Trophoblast cell (in vitro differentiated cells and primary cell): ENCODE measurements at regions not wholly inside any gene's neighbourhood (a gene's known extent, or its start where the extent isn't known, plus 50 kb on each side); places are given as distances from the start of the nearest gene placed in this dataset.
"Not testable (repeated sequence)": the region's sequence is repeated elsewhere in the genome, so short reads cannot be mapped to it uniquely, and the experiment has no call there.

Experiments used
- DNase-seq, 2 donors: peaks; one replicate each; pipeline ENCODE4 v3.0.0-alpha.2; 2016
- H2AFZ ChIP-seq: 2 replicates; pipeline ENCODE4 v1.6.1; 2013; ENCODE audit warnings: low read length, moderate library complexity, mild to moderate bottlenecking; ENCODE audit not compliant: insufficient read depth, poor library complexity
- H2AK5ac ChIP-seq: 2 replicates; pipeline ENCODE4 v1.6.1; 2013; ENCODE audit warnings: mild to moderate bottlenecking, low read length
- H2BK120ac ChIP-seq: 2 replicates; pipeline ENCODE4 v1.6.1; 2013; ENCODE audit warnings: low read length, mild to moderate bottlenecking, moderate library complexity; ENCODE audit not compliant: insufficient read depth, poor library complexity
- H2BK12ac ChIP-seq: 2 replicates; pipeline ENCODE4 v1.6.1; 2013; ENCODE audit warnings: mild to moderate bottlenecking, low read length, moderate library complexity
- H2BK5ac ChIP-seq: 2 replicates; pipeline ENCODE4 v1.6.1; 2013; ENCODE audit warnings: low read length, low read depth, moderate library complexity, mild to moderate bottlenecking; ENCODE audit not compliant: poor library complexity
- H3K14ac ChIP-seq: 2 replicates; pipeline ENCODE4 v1.6.1; 2013; ENCODE audit warnings: mild to moderate bottlenecking, low read length
- H3K18ac ChIP-seq: 2 replicates; pipeline ENCODE4 v1.6.1; 2013; ENCODE audit warnings: mild to moderate bottlenecking, low read length
- H3K23ac ChIP-seq: 2 replicates; pipeline ENCODE4 v1.6.1; 2013; ENCODE audit warnings: low read length
- H3K27ac ChIP-seq: 2 replicates; pipeline ENCODE4 v1.5.1; 2013; ENCODE audit warnings: low read depth, mild to moderate bottlenecking, inconsistent platforms, low read length, moderate library complexity
- H3K27me3 ChIP-seq: 2 replicates; pipeline ENCODE4 v1.6.1; 2013; ENCODE audit warnings: inconsistent platforms, mild to moderate bottlenecking, low read length, moderate library complexity; ENCODE audit not compliant: insufficient read depth
- H3K36me3 ChIP-seq, 2 experiments: 1 replicate in 1 of 2; 2 replicates in 1 of 2; pipeline ENCODE4 v1.6.1; 2013; ENCODE audit warnings: low read length in 2 of 2, mild to moderate bottlenecking in 2 of 2, moderate library complexity in 1 of 2; ENCODE audit not compliant: insufficient read depth in 2 of 2, control insufficient read depth in 1 of 2
- H3K4ac ChIP-seq: 2 replicates; pipeline ENCODE4 v1.6.1; 2013; ENCODE audit warnings: low read depth, mild to moderate bottlenecking, low read length, moderate library complexity
- H3K4me1 ChIP-seq, 2 experiments: 1 replicate in 1 of 2; 2 replicates in 1 of 2; pipeline ENCODE4 v1.6.1; 2013; ENCODE audit warnings: low read length in 2 of 2, mild to moderate bottlenecking in 2 of 2, moderate library complexity in 1 of 2; ENCODE audit not compliant: insufficient read depth in 2 of 2, control insufficient read depth in 1 of 2
- H3K4me2 ChIP-seq: 2 replicates; pipeline ENCODE4 v1.6.1; 2013; ENCODE audit warnings: inconsistent platforms, mild to moderate bottlenecking, low read length, moderate library complexity
- H3K4me3 ChIP-seq: 2 replicates; pipeline ENCODE4 v1.5.1; 2013; ENCODE audit warnings: mild to moderate bottlenecking, low read depth, low read length, inconsistent platforms
- H3K79me1 ChIP-seq: one replicate; pipeline ENCODE4 v1.6.1; 2013; ENCODE audit warnings: low read length
- H3K79me2 ChIP-seq: 2 replicates; pipeline ENCODE4 v1.6.1; 2013; ENCODE audit warnings: low read length, mild to moderate bottlenecking; ENCODE audit not compliant: control insufficient read depth, insufficient read depth, poor library complexity
- H3K9ac ChIP-seq: 2 replicates; pipeline ENCODE4 v1.6.1; 2013; ENCODE audit warnings: mild to moderate bottlenecking, low read length
- H3K9me3 ChIP-seq: 2 replicates; pipeline ENCODE4 v1.6.1; 2013; ENCODE audit warnings: low read depth, mild to moderate bottlenecking, control low read depth, inconsistent platforms, low read length; ENCODE audit not compliant: insufficient read depth
- H4K12ac ChIP-seq: 2 replicates; pipeline ENCODE4 v1.6.1; 2013; ENCODE audit warnings: low read depth, mild to moderate bottlenecking, low read length, moderate library complexity
- H4K8ac ChIP-seq: 2 replicates; pipeline ENCODE4 v1.6.1; 2013; ENCODE audit warnings: low read depth, mild to moderate bottlenecking, low read length, moderate library complexity
- H4K91ac ChIP-seq: one replicate; pipeline ENCODE4 v1.6.1; 2013; ENCODE audit warnings: low read depth, mild to moderate bottlenecking, low read length, moderate library complexity
- WGBS: extraction: QIAGEN DNeasy Blood & Tissue Kit; methylation state at CpG from one replicate; pipeline ENCODE4 v1.1.7; 2013; ENCODE audit warnings: missing lambda C conversion rate; ENCODE audit not compliant: insufficient read length, insufficient coverage; ENCODE audit errors: extremely low coverage; 5-methylcytosine and 5-hydroxymethylcytosine counted together

DNA sequence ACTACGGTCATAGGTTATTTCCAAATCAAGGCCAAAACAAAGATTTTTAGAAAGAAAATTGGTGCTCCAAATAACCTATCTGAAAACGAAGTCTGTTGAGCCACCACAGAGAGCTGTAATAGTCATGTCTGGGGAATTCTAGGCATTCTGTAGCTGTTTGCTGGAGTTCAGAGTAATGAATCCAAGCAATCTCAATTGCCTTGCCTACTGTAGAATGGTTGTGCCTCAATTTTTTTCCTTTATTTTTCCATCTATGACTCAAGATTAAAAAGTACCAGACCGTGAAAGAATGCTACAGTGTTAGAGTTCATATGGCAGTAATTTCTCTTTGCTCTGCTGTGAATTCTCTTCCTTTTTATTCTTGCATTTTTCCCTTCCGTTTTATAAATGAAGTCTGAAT, 1007.2 kb upstream of the ALCAM start:
- peak; percentile 4 to 58 for DNase-seq
- H3K27me3 ChIP-seq, result no peaks in the 10 kb centered on the region
- H3K4me2 ChIP-seq, result no peak overlapping the region
- H3K4me1 ChIP-seq, result no peaks in the 10 kb centered on the region
- H2AFZ ChIP-seq, result no peak overlapping the region
- no peak overlapping the region for H2BK5ac ChIP-seq
- no peak overlapping the region for H3K4ac ChIP-seq
- H4K12ac ChIP-seq, result no peak overlapping the region
- WGBS, result no CpG with 5 or more reads among the region's 4 CpGs
- no peak overlapping the region for H3K9ac ChIP-seq
- no peak overlapping the region for H3K18ac ChIP-seq
- no peaks in the 10 kb centered on the region for H3K79me1 ChIP-seq
- no peaks in the 10 kb centered on the region for H3K79me2 ChIP-seq
- H3K27ac ChIP-seq, result no peak overlapping the region
- H4K91ac ChIP-seq, result no peak overlapping the region
- H3K14ac ChIP-seq, result no peak overlapping the region
- H3K9me3 ChIP-seq, result no peaks in the 10 kb centered on the region
- H2BK12ac ChIP-seq, result no peak overlapping the region
- no peak overlapping the region for H3K4me3 ChIP-seq
- no peak overlapping the region for H2AK5ac ChIP-seq
- peaks cover 0 to 1% of the 10 kb centered on the region in 2 experiments for H3K36me3 ChIP-seq
- no peak overlapping the region for H4K8ac ChIP-seq
- no peak overlapping the region for H2BK120ac ChIP-seq
- no peak overlapping the region for H3K23ac ChIP-seq

DNA sequence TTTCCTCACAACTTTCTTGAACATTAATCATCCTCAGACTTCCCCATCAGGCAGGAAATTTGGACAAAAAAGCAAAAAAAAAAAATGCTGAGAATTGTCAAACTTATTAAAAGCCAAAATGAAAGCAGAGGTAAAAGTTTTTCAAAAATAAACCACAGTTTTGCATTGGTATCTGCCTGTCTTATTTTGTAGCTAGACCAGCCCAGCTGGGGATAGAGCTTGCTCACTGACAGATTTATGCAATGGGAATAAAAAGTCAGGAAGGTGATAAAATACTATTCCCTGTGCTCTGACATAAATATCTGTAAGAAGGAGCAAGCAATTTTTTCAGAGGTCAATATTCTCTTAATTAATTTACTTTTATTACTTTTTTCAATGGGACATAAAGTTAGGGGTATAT, 1006.7 kb upstream of the ALCAM start:
- H3K4me1 ChIP-seq, result no peaks in the 10 kb centered on the region
- no peak overlapping the region for H4K8ac ChIP-seq
- H3K4me2 ChIP-seq, result no peak overlapping the region
- H3K4me3 ChIP-seq, result no peak overlapping the region
- H3K9ac ChIP-seq, result no peak overlapping the region
- H3K23ac ChIP-seq, result no peak overlapping the region
- no peak overlapping the region for H3K18ac ChIP-seq
- H2AFZ ChIP-seq, result no peak overlapping the region
- H3K9me3 ChIP-seq, result no peaks in the 10 kb centered on the region
- H3K27ac ChIP-seq, result no peak overlapping the region
- no peaks in the 10 kb centered on the region for H3K27me3 ChIP-seq
- no peak overlapping the region for H2BK12ac ChIP-seq
- no peak overlapping the region for H2AK5ac ChIP-seq
- no peak overlapping the region for H2BK120ac ChIP-seq
- no peak overlapping the region for H3K4ac ChIP-seq
- H3K79me1 ChIP-seq, result no peaks in the 10 kb centered on the region
- peaks cover 0 to 1% of the 10 kb centered on the region in 2 experiments for H3K36me3 ChIP-seq
- H4K12ac ChIP-seq, result no peak overlapping the region
- H2BK5ac ChIP-seq, result no peak overlapping the region
- no peak for DNase-seq
- no peaks in the 10 kb centered on the region for H3K79me2 ChIP-seq
- H3K14ac ChIP-seq, result no peak overlapping the region
- H4K91ac ChIP-seq, result no peak overlapping the region

DNA sequence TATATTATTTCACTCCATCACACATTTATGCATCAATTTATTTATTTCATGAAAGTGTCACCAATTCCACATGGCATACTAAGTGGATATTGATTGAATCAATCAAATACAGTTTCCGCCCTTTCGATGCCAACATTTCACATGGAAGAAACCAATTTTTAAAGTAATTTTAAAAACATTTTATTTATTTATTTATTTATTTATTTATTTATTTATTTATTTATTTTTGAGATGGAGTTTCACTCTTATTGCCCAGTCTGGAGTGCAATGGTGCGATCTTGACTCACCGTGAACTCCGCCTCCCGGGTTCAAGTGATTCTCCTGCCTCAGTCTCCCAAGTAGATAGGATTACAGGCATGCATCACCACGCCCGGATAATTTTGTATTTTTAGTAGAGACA, 1005.0 kb upstream of the ALCAM start:
- not testable (repeated sequence) for H3K27me3 ChIP-seq, H3K4ac ChIP-seq, H3K23ac ChIP-seq, H3K18ac ChIP-seq, H4K91ac ChIP-seq, H4K12ac ChIP-seq, H3K14ac ChIP-seq, H2BK12ac ChIP-seq, H3K9ac ChIP-seq, H3K9me3 ChIP-seq, H3K79me1 ChIP-seq, H2BK120ac ChIP-seq, H2AK5ac ChIP-seq, DNase-seq, H3K4me1 ChIP-seq, H2AFZ ChIP-seq, H2BK5ac ChIP-seq, H3K36me3 ChIP-seq, H4K8ac ChIP-seq, H3K4me2 ChIP-seq, H3K79me2 ChIP-seq, H3K27ac ChIP-seq, H3K4me3 ChIP-seq
- no CpG with 5 or more reads among the region's 8 CpGs for WGBS

- Histone ChIP-seq H3K4me1 (no peaks in the 10 kb centered on the region), H3K23ac (no peak overlapping the region), H3K18ac (no peak overlapping the region), H4K8ac (no peak overlapping the region), H3K27me3 (no peaks in the 10 kb centered on the region), H3K79me1 (no peaks in the 10 kb centered on the region), H3K9me3 (no peaks in the 10 kb centered on the region), H4K91ac (no peak overlapping the region), H3K79me2 (no peaks in the 10 kb centered on the region), H2AK5ac (no peak overlapping the region), H2BK5ac (no peak overlapping the region), H3K36me3 (peaks cover 0 to 1% of the 10 kb centered on the region in 2 experiments), H3K27ac (no peak overlapping the region), H3K4ac (no peak overlapping the region), H3K4me3 (no peak overlapping the region), H2AFZ (no peak overlapping the region), H2BK120ac (no peak overlapping the region), H3K14ac (no peak overlapping the region), H4K12ac (no peak overlapping the region), H3K4me2 (no peak overlapping the region), H3K9ac (no peak overlapping the region), H2BK12ac (no peak overlapping the region)
- no peak for DNase-seq
- no CpG with 5 or more reads among the region's 6 CpGs for WGBS
Observed at GRCh38 chr3:104362319-104362718, 1004.4 kb upstream of the ALCAM start.
